Cardiac septum (tissue), 1 donor: ENCODE measurements at regions not wholly inside any gene's neighbourhood (a gene's known extent, or its start where the extent isn't known, plus 50 kb on each side); places are given as distances from the start of the nearest gene placed in this dataset.

Source experiments
- DNase-seq: peaks from one replicate; pipeline ENCODE4 v3.0.0-alpha.2; 2020; ENCODE audit warnings: low spot score
- intact Hi-C: fragments of 100-400 bp; cut with DNase I; formaldehyde crosslinking; loops from one replicate; pipeline ENCODE4 v1.14.0; 2022
- donor health status: DM: no; HTN: no; CAD: no.

- intact Hi-C loops, result no loop called here
- no peak for DNase-seq
These were observed 485.1 kb downstream of the SEMA3D start for GRCh38 chr7:84701524-84702306.

GRCh38 chr7:84700563-84701370 lies 486.1 kb downstream of the SEMA3D start:
- DNase-seq, result no peak
- intact Hi-C loops, result no loop called here

GRCh38 chr7:84697506-84697905 lies 489.4 kb downstream of the SEMA3D start:
- no peak for DNase-seq
- intact Hi-C loops, result no loop called here

- DNase-seq, result no peak
- intact Hi-C loops, result no loop called here
These were observed 493.4 kb downstream of the SEMA3D start for GRCh38 chr7:84693483-84693882.

GRCh38 chr7:84688671-84689070 lies 494.1 kb upstream of the SEMA3A start:
- intact Hi-C loops, result no loop called here
- no peak for DNase-seq

GRCh38 chr7:84686373-84686772 lies 491.8 kb upstream of the SEMA3A start:
- DNase-seq, result no peak
- intact Hi-C loops, result no loop called here

- DNase-seq, result no peak
- intact Hi-C loops, result no loop called here
These were observed 490.4 kb upstream of the SEMA3A start for GRCh38 chr7:84684836-84685480.

GRCh38 chr7:84682543-84682942 lies 488.0 kb upstream of the SEMA3A start:
- DNase-seq, result no peak
- intact Hi-C loops, result no loop called here

GRCh38 chr7:84678841-84679240 lies 484.3 kb upstream of the SEMA3A start:
- DNase-seq, result no peak
- intact Hi-C loops, result no loop called here

GRCh38 chr7:84677117-84677732 lies 482.6 kb upstream of the SEMA3A start:
- no peak for DNase-seq
- intact Hi-C loops, result no loop called here

- no peak for DNase-seq
- intact Hi-C loops, result no loop called here
These were observed 481.0 kb upstream of the SEMA3A start for GRCh38 chr7:84675633-84676034.

- no peak for DNase-seq
- intact Hi-C loops, result no loop called here
These were observed 479.8 kb upstream of the SEMA3A start for GRCh38 chr7:84674236-84674913.

- intact Hi-C loops, result no loop called here
- DNase-seq, result no peak
These were observed 474.7 kb upstream of the SEMA3A start for GRCh38 chr7:84669177-84669732.

GRCh38 chr7:84668116-84668515 lies 473.5 kb upstream of the SEMA3A start:
- intact Hi-C loops, result no loop called here
- DNase-seq, result no peak

GRCh38 chr7:84666651-84667050 lies 472.1 kb upstream of the SEMA3A start:
- no peak for DNase-seq
- intact Hi-C loops, result no loop called here

GRCh38 chr7:84665339-84665738 lies 470.8 kb upstream of the SEMA3A start:
- no peak for DNase-seq
- intact Hi-C loops, result no loop called here

- no peak for DNase-seq
- intact Hi-C loops, result no loop called here
These were observed 470.0 kb upstream of the SEMA3A start for GRCh38 chr7:84664626-84665025.

- DNase-seq, result no peak
- intact Hi-C loops, result no loop called here
These were observed 468.6 kb upstream of the SEMA3A start for GRCh38 chr7:84663224-84663623.

- no peak for DNase-seq
- intact Hi-C loops, result no loop called here
These were observed 463.7 kb upstream of the SEMA3A start for GRCh38 chr7:84658286-84658685.
